ENCODE measurements at regions not wholly inside any gene's neighbourhood (a gene's known extent, or its start where the extent isn't known, plus 50 kb on each side); places are given as distances from the start of the nearest gene placed in this dataset.

DNA sequence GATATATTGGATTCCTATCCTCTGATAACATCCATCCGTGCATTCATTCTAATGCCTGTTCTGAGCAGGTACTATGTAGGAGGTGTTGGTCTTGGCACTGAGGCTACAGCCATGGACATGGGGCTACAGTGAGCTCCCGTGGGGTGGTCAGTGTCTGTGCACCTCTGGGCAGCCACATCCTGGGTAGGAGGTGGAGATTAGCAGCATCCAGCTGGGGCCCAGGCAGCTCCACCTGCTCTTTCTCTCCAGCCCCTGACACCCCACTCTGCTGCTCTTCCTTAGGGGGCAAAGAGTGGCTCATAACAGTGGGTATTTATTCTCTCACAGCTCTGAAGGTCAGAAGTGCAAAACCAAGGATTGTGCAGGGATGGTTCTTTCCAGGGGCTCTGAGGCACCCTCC, 292.0 kb upstream of the SFSWAP start:
- TF ChIP-seq, protein P1, sequence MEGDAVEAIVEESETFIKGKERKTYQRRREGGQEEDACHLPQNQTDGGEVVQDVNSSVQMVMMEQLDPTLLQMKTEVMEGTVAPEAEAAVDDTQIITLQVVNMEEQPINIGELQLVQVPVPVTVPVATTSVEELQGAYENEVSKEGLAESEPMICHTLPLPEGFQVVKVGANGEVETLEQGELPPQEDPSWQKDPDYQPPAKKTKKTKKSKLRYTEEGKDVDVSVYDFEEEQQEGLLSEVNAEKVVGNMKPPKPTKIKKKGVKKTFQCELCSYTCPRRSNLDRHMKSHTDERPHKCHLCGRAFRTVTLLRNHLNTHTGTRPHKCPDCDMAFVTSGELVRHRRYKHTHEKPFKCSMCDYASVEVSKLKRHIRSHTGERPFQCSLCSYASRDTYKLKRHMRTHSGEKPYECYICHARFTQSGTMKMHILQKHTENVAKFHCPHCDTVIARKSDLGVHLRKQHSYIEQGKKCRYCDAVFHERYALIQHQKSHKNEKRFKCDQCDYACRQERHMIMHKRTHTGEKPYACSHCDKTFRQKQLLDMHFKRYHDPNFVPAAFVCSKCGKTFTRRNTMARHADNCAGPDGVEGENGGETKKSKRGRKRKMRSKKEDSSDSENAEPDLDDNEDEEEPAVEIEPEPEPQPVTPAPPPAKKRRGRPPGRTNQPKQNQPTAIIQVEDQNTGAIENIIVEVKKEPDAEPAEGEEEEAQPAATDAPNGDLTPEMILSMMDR (conservative IDR thresholded peaks at IDR 0.05; ENCODE audit: low read depth, low read length) = no peak
- TF ChIP-seq EZH2 (IDR thresholded peaks at IDR 0.05; ENCODE audit: borderline replicate concordance, low read depth, low read length, poor library complexity, severe bottlenecking) = no peak
